Cerebellar cortex (tissue), 1 donor: ENCODE measurements at regions not wholly inside any gene's neighbourhood (a gene's known extent, or its start where the extent isn't known, plus 50 kb on each side); places are given as distances from the start of the nearest gene placed in this dataset.
A peak's percentile ranks its signal among the peaks of the same experiment; 100 is the strongest.
"Not testable (repeated sequence)": the region's sequence is repeated elsewhere in the genome, so short reads cannot be mapped to it uniquely, and the experiment has no call there.

Source experiments
- DNase-seq: peaks from one replicate; pipeline ENCODE4 v3.0.0-alpha.2; 2015; ENCODE audit warnings: low spot score

- no peak for DNase-seq
These were observed 70.7 kb downstream of the CETN3 start for GRCh38 chr5:90338712-90339372.

GRCh38 chr5:90337449-90338052, 72.0 kb downstream of the CETN3 start:
- no peak for DNase-seq

GRCh38 chr5:90336752-90337151, 72.8 kb downstream of the CETN3 start:
- no peak for DNase-seq

- DNase-seq, result no peak
These were observed 74.8 kb downstream of the CETN3 start for GRCh38 chr5:90334741-90335140.

GRCh38 chr5:90329911-90330310, 79.6 kb downstream of the CETN3 start:
- DNase-seq, result no peak

- DNase-seq, result no peak
These were observed 82.6 kb downstream of the CETN3 start for GRCh38 chr5:90326995-90327394.

GRCh38 chr5:90325093-90325492, 84.5 kb downstream of the CETN3 start:
- no peak for DNase-seq

GRCh38 chr5:90320348-90320747, 89.2 kb downstream of the CETN3 start:
- DNase-seq, result not testable (repeated sequence)

- no peak for DNase-seq
These were observed 97.5 kb downstream of the CETN3 start for GRCh38 chr5:90312027-90312426.

GRCh38 chr5:90311401-90311800, 98.2 kb downstream of the CETN3 start:
- no peak for DNase-seq

GRCh38 chr5:90308787-90309585, 100.6 kb downstream of the CETN3 start:
- DNase-seq, result no peak

- no peak for DNase-seq
These were observed 101.8 kb downstream of the CETN3 start for GRCh38 chr5:90307782-90308181.

GRCh38 chr5:90307322-90307721, 102.2 kb downstream of the CETN3 start:
- no peak for DNase-seq

GRCh38 chr5:90306613-90307012, 102.9 kb downstream of the CETN3 start:
- DNase-seq, result no peak

GRCh38 chr5:90305041-90305720, 104.4 kb downstream of the CETN3 start:
- DNase-seq, result no peak

GRCh38 chr5:90301248-90301647, 108.3 kb downstream of the CETN3 start:
- DNase-seq, result no peak

GRCh38 chr5:90297045-90297764, 112.4 kb downstream of the CETN3 start:
- DNase-seq, result no peak

- no peak for DNase-seq
These were observed 115.0 kb downstream of the CETN3 start for GRCh38 chr5:90294604-90295003.

- DNase-seq, result no peak
These were observed 115.6 kb downstream of the CETN3 start for GRCh38 chr5:90293931-90294330.

- DNase-seq, result no peak
These were observed 118.9 kb downstream of the CETN3 start for GRCh38 chr5:90290648-90291047.

GRCh38 chr5:90289837-90290236, 119.7 kb downstream of the CETN3 start:
- DNase-seq, result peak; percentile 20

- DNase-seq, result no peak
These were observed 122.5 kb downstream of the CETN3 start for GRCh38 chr5:90287036-90287435.
